Suprapubic skin (tissue), 3 donors: ENCODE measurements at regions not wholly inside any gene's neighbourhood (a gene's known extent, or its start where the extent isn't known, plus 50 kb on each side); places are given as distances from the start of the nearest gene placed in this dataset.

Experiments used
- EP300 ChIP-seq: sonication (generic); formaldehyde crosslinking; IDR thresholded peaks from one replicate; pipeline ENCODE4 v1.6.1; 2017; ENCODE audit warnings: antibody characterized with exemption
- TF ChIP-seq, protein P1 (sequence below), 2 donors: fragments of 200-600 bp in 1 of 2; fragments of 450-650 bp in 1 of 2; sonication (generic) in 1 of 2; IDR thresholded peaks; one replicate each; pipeline ENCODE4 v1.5.1; 2016 to 2019; ENCODE audit warnings: antibody characterized with exemption in 2 of 2, mild to moderate bottlenecking in 1 of 2, moderate library complexity in 1 of 2

DNA sequence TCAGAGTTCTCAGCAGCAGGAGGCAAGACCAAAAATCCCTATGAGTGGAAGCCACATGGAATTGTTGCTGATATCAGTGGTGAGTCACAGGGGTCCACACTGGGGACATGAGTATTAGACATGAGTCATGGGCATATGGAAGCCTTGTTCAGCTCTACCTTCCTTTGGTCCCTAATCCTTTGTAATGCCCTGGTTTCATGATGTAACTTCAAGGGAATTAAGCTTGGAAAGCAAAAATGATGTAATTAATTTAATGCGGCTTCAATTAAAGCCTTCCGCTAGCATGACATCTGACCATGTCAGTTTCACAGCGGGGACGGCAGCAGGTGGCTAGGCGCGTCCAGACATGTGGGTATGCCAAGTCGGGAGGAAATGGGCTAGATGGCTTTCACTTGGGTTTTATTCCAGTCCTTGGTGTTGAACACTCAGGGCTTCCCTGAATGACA, 176.1 kb upstream of the RGMA start:
- TF ChIP-seq, protein P1, sequence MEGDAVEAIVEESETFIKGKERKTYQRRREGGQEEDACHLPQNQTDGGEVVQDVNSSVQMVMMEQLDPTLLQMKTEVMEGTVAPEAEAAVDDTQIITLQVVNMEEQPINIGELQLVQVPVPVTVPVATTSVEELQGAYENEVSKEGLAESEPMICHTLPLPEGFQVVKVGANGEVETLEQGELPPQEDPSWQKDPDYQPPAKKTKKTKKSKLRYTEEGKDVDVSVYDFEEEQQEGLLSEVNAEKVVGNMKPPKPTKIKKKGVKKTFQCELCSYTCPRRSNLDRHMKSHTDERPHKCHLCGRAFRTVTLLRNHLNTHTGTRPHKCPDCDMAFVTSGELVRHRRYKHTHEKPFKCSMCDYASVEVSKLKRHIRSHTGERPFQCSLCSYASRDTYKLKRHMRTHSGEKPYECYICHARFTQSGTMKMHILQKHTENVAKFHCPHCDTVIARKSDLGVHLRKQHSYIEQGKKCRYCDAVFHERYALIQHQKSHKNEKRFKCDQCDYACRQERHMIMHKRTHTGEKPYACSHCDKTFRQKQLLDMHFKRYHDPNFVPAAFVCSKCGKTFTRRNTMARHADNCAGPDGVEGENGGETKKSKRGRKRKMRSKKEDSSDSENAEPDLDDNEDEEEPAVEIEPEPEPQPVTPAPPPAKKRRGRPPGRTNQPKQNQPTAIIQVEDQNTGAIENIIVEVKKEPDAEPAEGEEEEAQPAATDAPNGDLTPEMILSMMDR (IDR thresholded peaks at IDR 0.05) = no peak
- TF ChIP-seq EP300 = no peak
